Chondrocyte (in vitro differentiated cells): ENCODE measurements at regions not wholly inside any gene's neighbourhood (a gene's known extent, or its start where the extent isn't known, plus 50 kb on each side); places are given as distances from the start of the nearest gene placed in this dataset.
"Not testable (repeated sequence)": the region's sequence is repeated elsewhere in the genome, so short reads cannot be mapped to it uniquely, and the experiment has no call there.

ENCODE experiments used
- DNase-seq: peaks from one replicate; pipeline ENCODE4 v3.0.0; 2021; ENCODE audit warnings: mixed read lengths, low spot score
- H3K27ac Mint-ChIP-seq: one replicate; pipeline ENCODE4 v1.8.0; 2021; ENCODE audit warnings: mild to moderate bottlenecking, moderate library complexity, mixed read lengths; ENCODE audit not compliant: unreplicated experiment
- H3K27me3 Mint-ChIP-seq: 2 replicates; pipeline ENCODE4 v1.8.0; 2021; ENCODE audit warnings: low read depth, mixed read lengths
- H3K36me3 Mint-ChIP-seq: 2 replicates; pipeline ENCODE4 v1.8.0; 2021; ENCODE audit warnings: low read depth, mixed read lengths
- H3K4me1 Mint-ChIP-seq: 2 replicates; pipeline ENCODE4 v1.8.0; 2021; ENCODE audit warnings: low read depth, mild to moderate bottlenecking, mixed read lengths
- H3K4me3 Mint-ChIP-seq: one replicate; pipeline ENCODE4 v1.8.0; 2021; ENCODE audit warnings: mild to moderate bottlenecking, moderate library complexity, mixed read lengths; ENCODE audit not compliant: unreplicated experiment
- H3K9me3 Mint-ChIP-seq: 2 replicates; pipeline ENCODE4 v1.8.0; 2021; ENCODE audit warnings: low read depth, mixed read lengths
- CTCF ChIP-seq: fragments of 200-600 bp; sonication (generic); IDR thresholded peaks from 2 replicates; pipeline ENCODE4 v1.5.0; 2021; ENCODE audit warnings: antibody characterized with exemption, mild to moderate bottlenecking, moderate library complexity

GRCh38 chr9:89853161-89853560 lies 248.3 kb downstream of the GADD45G start:
- no peak for DNase-seq
- no peak overlapping the region for H3K4me3 Mint-ChIP-seq
- H3K4me1 Mint-ChIP-seq: peaks cover 14% of the 10 kb centered on the region
- H3K27me3 Mint-ChIP-seq: peaks cover 2% of the 10 kb centered on the region
- TF ChIP-seq CTCF: no peak
- peaks cover 1% of the 10 kb centered on the region for H3K36me3 Mint-ChIP-seq
- peaks cover 9% of the 10 kb centered on the region for H3K9me3 Mint-ChIP-seq
- H3K27ac Mint-ChIP-seq: no peak overlapping the region

- peaks cover 14% of the 10 kb centered on the region for H3K4me1 Mint-ChIP-seq
- DNase-seq: no peak
- no peak overlapping the region for H3K4me3 Mint-ChIP-seq
- H3K9me3 Mint-ChIP-seq: peaks cover 15% of the 10 kb centered on the region
- no peak for TF ChIP-seq CTCF
- peaks cover under 1% of the 10 kb centered on the region for H3K36me3 Mint-ChIP-seq
- no peak overlapping the region for H3K27ac Mint-ChIP-seq
- peaks cover 2% of the 10 kb centered on the region for H3K27me3 Mint-ChIP-seq
Observed at GRCh38 chr9:89853931-89854330, 249.1 kb downstream of the GADD45G start.

- Mint-ChIP-seq H3K27me3 (peaks cover 2% of the 10 kb centered on the region), H3K4me1 (peaks cover 14% of the 10 kb centered on the region), H3K36me3 (no peaks in the 10 kb centered on the region), H3K4me3 (no peak overlapping the region), H3K9me3 (peaks cover 11% of the 10 kb centered on the region), H3K27ac (no peak overlapping the region)
- no peak for TF ChIP-seq CTCF
- DNase-seq: no peak
Observed at GRCh38 chr9:89854715-89855475, 250.1 kb downstream of the GADD45G start.

GRCh38 chr9:89856296-89856695 lies 251.5 kb downstream of the GADD45G start:
- not testable (repeated sequence) for H3K4me3 Mint-ChIP-seq, DNase-seq, H3K36me3 Mint-ChIP-seq, H3K27ac Mint-ChIP-seq, H3K27me3 Mint-ChIP-seq, H3K4me1 Mint-ChIP-seq
- peaks cover 11% of the 10 kb centered on the region for H3K9me3 Mint-ChIP-seq

GRCh38 chr9:89856950-89857349 lies 252.1 kb downstream of the GADD45G start:
- not testable (repeated sequence) for H3K27me3 Mint-ChIP-seq, H3K4me1 Mint-ChIP-seq, H3K27ac Mint-ChIP-seq, DNase-seq, H3K36me3 Mint-ChIP-seq, H3K4me3 Mint-ChIP-seq
- peaks cover 11% of the 10 kb centered on the region for H3K9me3 Mint-ChIP-seq

- peak; percentile 18 for DNase-seq
- H3K27me3 Mint-ChIP-seq, H3K27ac Mint-ChIP-seq, H3K4me1 Mint-ChIP-seq, H3K4me3 Mint-ChIP-seq, H3K36me3 Mint-ChIP-seq: not testable (repeated sequence)
- H3K9me3 Mint-ChIP-seq: peaks cover 11% of the 10 kb centered on the region
Observed at GRCh38 chr9:89859842-89860241, 255.0 kb downstream of the GADD45G start.

GRCh38 chr9:89861371-89861770 lies 256.6 kb downstream of the GADD45G start:
- DNase-seq: peak; percentile 52
- not testable (repeated sequence) for H3K27me3 Mint-ChIP-seq, H3K27ac Mint-ChIP-seq, H3K4me1 Mint-ChIP-seq, H3K36me3 Mint-ChIP-seq, H3K4me3 Mint-ChIP-seq
- peaks cover 11% of the 10 kb centered on the region for H3K9me3 Mint-ChIP-seq
